GM21390 (cell line): ENCODE measurements at regions not wholly inside any gene's neighbourhood (a gene's known extent, or its start where the extent isn't known, plus 50 kb on each side); places are given as distances from the start of the nearest gene placed in this dataset.

Source experiments
- ATAC-seq: cut with Tn5 transposase; IDR thresholded peaks from one replicate; pipeline ENCODE4 v1.9.1; 2021; ENCODE audit not compliant: unreplicated experiment

GRCh38 chr20:50257860-50258259 is 67.2 kb downstream of the CEBPB start:
- no peak for ATAC-seq

GRCh38 chr20:50258790-50259483 is 68.3 kb downstream of the CEBPB start:
- ATAC-seq: no peak

GRCh38 chr20:50259705-50260478 is 69.3 kb downstream of the CEBPB start:
- no peak for ATAC-seq

GRCh38 chr20:50260479-50261221 is 70.0 kb downstream of the CEBPB start:
- no peak for ATAC-seq

GRCh38 chr20:50261471-50262212 is 71.0 kb downstream of the CEBPB start:
- ATAC-seq: no peak

GRCh38 chr20:50263831-50264230 is 73.2 kb downstream of the CEBPB start:
- no peak for ATAC-seq

- no peak for ATAC-seq
Measured at GRCh38 chr20:50264534-50265145, 74.0 kb downstream of the CEBPB start.

- no peak for ATAC-seq
Measured at GRCh38 chr20:50265245-50265946, 74.8 kb downstream of the CEBPB start.

- ATAC-seq: no peak
Measured at GRCh38 chr20:50266293-50267040, 75.8 kb downstream of the CEBPB start.

- ATAC-seq: no peak
Measured at GRCh38 chr20:50267041-50267865, 76.6 kb downstream of the CEBPB start.

- ATAC-seq: no peak
Measured at GRCh38 chr20:50267866-50268219, 77.2 kb downstream of the CEBPB start.

- no peak for ATAC-seq
Measured at GRCh38 chr20:50269091-50270033, 78.7 kb downstream of the CEBPB start.

GRCh38 chr20:50270034-50270395 is 79.4 kb downstream of the CEBPB start:
- no peak for ATAC-seq

- no peak for ATAC-seq
Measured at GRCh38 chr20:50270569-50270968, 79.9 kb downstream of the CEBPB start.

- no peak for ATAC-seq
Measured at GRCh38 chr20:50271176-50271575, 80.5 kb downstream of the CEBPB start.

GRCh38 chr20:50271612-50272011 is 81.0 kb downstream of the CEBPB start:
- no peak for ATAC-seq

GRCh38 chr20:50272030-50272723 is 81.5 kb downstream of the CEBPB start:
- ATAC-seq: no peak
